Left ventricle myocardium inferior (tissue), 1 donor: ENCODE measurements at regions not wholly inside any gene's neighbourhood (a gene's known extent, or its start where the extent isn't known, plus 50 kb on each side); places are given as distances from the start of the nearest gene placed in this dataset.

Experiments used
- DNase-seq: peaks from one replicate; pipeline ENCODE4 v3.0.0-alpha.2; 2020
- H3K27ac ChIP-seq: fragments of 200-600 bp; replicated peaks from 2 replicates; pipeline ENCODE4 v1.8.0; 2021
- H3K27me3 ChIP-seq: fragments of 200-600 bp; 2 replicates; pipeline ENCODE4 v1.8.0; 2021; ENCODE audit warnings: low read depth
- H3K36me3 ChIP-seq: fragments of 200-600 bp; 2 replicates; pipeline ENCODE4 v1.8.0; 2021
- H3K4me1 ChIP-seq: fragments of 200-600 bp; 2 replicates; pipeline ENCODE4 v1.8.0; 2021
- H3K4me3 ChIP-seq: fragments of 200-600 bp; 2 replicates; pipeline ENCODE4 v1.8.0; 2021; ENCODE audit warnings: mild to moderate bottlenecking, moderate library complexity
- H3K9me3 ChIP-seq: fragments of 200-600 bp; replicated peaks from 2 replicates; pipeline ENCODE4 v1.8.0; 2021
- intact Hi-C: fragments of 100-400 bp; cut with micrococcal nuclease; formaldehyde crosslinking; loops from one replicate; pipeline ENCODE4 v1.11.0; 2022
- TF ChIP-seq, protein P1 (sequence below): fragments of 200-600 bp; IDR thresholded peaks from 2 replicates; pipeline ENCODE4 v1.8.0; 2021; ENCODE audit warnings: antibody characterized with exemption, mild to moderate bottlenecking, borderline replicate concordance
- donor health status: DM: no; HTN: yes; CAD: no; lungs with severe emphysema.

DNA sequence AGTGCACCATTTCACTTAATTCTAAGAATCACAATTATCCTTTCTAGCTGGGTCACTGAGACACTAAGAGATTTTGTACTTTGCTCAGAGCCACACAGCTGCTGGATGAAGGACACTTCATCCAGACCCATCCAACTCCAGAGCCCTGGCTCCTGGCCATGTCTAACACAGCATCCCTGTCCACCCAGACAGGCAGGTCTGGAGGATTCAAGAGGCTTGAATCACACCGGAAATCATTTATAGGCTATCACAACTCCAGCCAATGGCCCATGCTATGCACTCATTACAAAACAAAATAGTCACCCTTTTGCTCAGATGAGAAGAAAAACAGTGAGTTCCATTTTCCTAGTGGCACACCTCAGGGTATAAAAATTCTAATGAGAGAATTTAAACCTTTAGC lies 198.2 kb upstream of the LMCD1 start:
- H3K4me3 ChIP-seq, result no peak overlapping the region

DNA sequence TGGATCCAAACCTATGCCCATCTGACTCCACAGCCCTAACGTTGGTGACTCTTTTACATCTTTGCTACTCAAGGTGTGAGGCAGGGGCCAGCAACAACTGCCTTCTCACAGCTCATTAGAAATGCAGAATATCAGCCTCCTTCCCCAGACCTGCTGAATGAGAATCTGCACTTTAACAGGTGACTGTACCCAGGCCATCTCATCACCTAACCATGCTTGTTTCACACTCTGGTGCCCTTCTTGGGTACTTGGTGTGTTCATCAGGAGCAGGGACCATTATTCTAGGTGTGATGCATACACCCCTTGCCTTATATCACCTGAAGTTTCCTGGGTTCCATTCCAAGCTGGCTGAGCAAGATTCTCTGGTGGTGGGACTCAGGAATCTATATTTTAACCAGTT lies 196.3 kb upstream of the LMCD1 start:
- intact Hi-C loops, result no loop called here
- Histone ChIP-seq H3K4me1 (no peaks in the 10 kb centered on the region), H3K27ac (no peak overlapping the region), H3K36me3 (no peaks in the 10 kb centered on the region), H3K4me3 (no peak overlapping the region), H3K27me3 (no peaks in the 10 kb centered on the region), H3K9me3 (peaks cover 17% of the 10 kb centered on the region)
- no peak for DNase-seq
- TF ChIP-seq, protein P1, sequence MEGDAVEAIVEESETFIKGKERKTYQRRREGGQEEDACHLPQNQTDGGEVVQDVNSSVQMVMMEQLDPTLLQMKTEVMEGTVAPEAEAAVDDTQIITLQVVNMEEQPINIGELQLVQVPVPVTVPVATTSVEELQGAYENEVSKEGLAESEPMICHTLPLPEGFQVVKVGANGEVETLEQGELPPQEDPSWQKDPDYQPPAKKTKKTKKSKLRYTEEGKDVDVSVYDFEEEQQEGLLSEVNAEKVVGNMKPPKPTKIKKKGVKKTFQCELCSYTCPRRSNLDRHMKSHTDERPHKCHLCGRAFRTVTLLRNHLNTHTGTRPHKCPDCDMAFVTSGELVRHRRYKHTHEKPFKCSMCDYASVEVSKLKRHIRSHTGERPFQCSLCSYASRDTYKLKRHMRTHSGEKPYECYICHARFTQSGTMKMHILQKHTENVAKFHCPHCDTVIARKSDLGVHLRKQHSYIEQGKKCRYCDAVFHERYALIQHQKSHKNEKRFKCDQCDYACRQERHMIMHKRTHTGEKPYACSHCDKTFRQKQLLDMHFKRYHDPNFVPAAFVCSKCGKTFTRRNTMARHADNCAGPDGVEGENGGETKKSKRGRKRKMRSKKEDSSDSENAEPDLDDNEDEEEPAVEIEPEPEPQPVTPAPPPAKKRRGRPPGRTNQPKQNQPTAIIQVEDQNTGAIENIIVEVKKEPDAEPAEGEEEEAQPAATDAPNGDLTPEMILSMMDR, result no peak

More for the DNA sequence above, 198.2 kb upstream of the LMCD1 start:
- intact Hi-C loops, result no loop called here
- Histone ChIP-seq H3K4me1 (no peaks in the 10 kb centered on the region), H3K9me3 (peaks cover 7% of the 10 kb centered on the region), H3K27ac (no peak overlapping the region), H3K36me3 (no peaks in the 10 kb centered on the region), H3K27me3 (no peaks in the 10 kb centered on the region)
- no peak for DNase-seq
- TF ChIP-seq, protein P1, result no peak

DNA sequence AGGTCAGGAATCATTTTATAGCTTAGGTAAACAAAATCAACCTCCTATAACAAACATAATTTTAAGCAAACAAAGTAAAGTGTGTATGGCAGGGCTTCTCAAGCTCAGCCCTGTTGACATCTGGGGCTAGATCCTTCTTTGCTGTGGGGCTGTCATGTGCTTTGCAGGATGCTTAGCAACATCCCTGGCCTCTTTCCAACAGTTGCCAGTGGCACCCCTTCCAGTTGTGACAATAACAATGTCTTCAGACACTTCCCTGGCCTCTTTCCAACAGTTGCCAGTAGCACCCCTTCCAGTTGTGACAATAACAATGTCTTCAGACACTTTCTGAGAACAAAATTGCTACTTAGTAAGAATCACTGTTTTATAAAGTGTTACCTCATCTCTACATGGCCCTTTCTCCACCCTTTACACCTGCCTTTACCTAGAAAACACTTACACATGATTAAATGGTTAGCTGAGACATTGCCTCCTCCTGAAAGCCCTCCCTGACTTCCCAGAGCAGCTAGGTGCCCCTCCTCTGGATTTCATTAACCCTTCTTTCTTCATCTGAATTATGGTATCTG lies 194.0 kb upstream of the LMCD1 start:
- H3K4me1 ChIP-seq, result no peaks in the 10 kb centered on the region
- no peaks in the 10 kb centered on the region for H3K36me3 ChIP-seq
- DNase-seq, result no peak
- no peak overlapping the region for H3K27ac ChIP-seq
- H3K4me3 ChIP-seq, result no peak overlapping the region
- intact Hi-C loops, result no loop called here
- TF ChIP-seq, protein P1, result no peak
- no peaks in the 10 kb centered on the region for H3K27me3 ChIP-seq
- H3K9me3 ChIP-seq, result peaks cover 17% of the 10 kb centered on the region

DNA sequence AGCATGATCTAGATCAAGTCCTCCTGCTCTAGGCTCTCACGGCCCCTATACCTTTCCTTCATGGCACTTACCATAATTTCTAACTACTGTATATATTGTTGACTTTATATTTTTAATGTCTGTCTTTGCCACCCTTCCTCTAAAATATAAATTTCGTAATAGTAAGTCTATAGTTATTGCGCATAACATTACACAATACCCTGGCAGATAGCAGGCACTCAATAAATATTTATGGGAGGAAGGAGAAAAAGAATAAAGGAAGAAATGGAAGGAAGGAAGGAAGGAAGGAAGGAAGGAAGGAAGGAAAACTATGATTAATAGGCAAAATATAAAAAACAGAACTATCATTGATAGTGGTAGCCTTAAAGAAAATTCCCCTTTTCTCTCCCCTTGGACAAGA lies 190.3 kb upstream of the LMCD1 start:
- Histone ChIP-seq H3K27me3 (no peaks in the 10 kb centered on the region), H3K4me1 (no peaks in the 10 kb centered on the region), H3K9me3 (peaks cover 17% of the 10 kb centered on the region), H3K27ac (no peak overlapping the region), H3K4me3 (no peak overlapping the region), H3K36me3 (no peaks in the 10 kb centered on the region)
- intact Hi-C loops, result no loop called here
- no peak for DNase-seq
- TF ChIP-seq, protein P1, result no peak

DNA sequence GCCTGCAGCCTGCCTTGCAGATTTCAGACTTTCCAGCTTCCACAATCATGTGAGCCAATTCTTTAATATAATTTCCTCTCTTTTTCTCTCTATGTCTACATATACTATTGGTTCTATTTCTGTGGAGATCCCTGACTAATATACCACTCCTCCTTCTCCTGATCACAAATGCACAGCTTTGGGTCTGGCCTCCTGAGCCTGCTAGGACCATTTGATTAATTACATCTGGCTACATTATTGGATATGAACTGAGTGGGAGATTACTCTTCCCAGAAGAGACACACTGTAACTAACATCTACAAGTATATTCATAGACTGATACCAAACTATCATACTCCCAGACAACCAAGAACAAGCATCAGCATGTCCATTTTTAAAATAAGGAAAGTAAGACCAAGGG lies 188.9 kb upstream of the LMCD1 start:
- Histone ChIP-seq H3K4me1 (no peaks in the 10 kb centered on the region), H3K36me3 (no peaks in the 10 kb centered on the region), H3K27me3 (no peaks in the 10 kb centered on the region), H3K4me3 (no peak overlapping the region), H3K9me3 (peaks cover 17% of the 10 kb centered on the region), H3K27ac (no peak overlapping the region)
- DNase-seq, result no peak
- intact Hi-C loops, result no loop called here
- TF ChIP-seq, protein P1, result no peak
